SK-N-SH treated with all-trans-retinoic acid at 6 μM for 48 hours (cell line): ENCODE measurements at regions not wholly inside any gene's neighbourhood (a gene's known extent, or its start where the extent isn't known, plus 50 kb on each side); places are given as distances from the start of the nearest gene placed in this dataset.

Experiments used
- ATAC-seq: fragments of 200-7000 bp; cut with Tn5 transposase; 3 replicates; pipeline ENCODE4 v1.9.1; 2020; ENCODE audit warnings: mild to moderate bottlenecking, moderate library complexity
- BACH2 ChIP-seq: fragments of 250-450 bp; sonication (Bioruptor Pico); IDR thresholded peaks from 2 replicates; pipeline ENCODE4 v1.9.0; 2021; ENCODE audit warnings: mild to moderate bottlenecking, borderline replicate concordance
- CREB5 ChIP-seq: fragments of 250-450 bp; sonication (Bioruptor Pico); IDR thresholded peaks from 2 replicates; pipeline ENCODE4 v1.5.1; 2020; ENCODE audit warnings: low read depth, mild to moderate bottlenecking, moderate library complexity
- CSDC2 ChIP-seq: fragments of 250-450 bp; sonication (Bioruptor Pico); IDR thresholded peaks from 2 replicates; pipeline ENCODE4 v1.5.0; 2020; ENCODE audit warnings: mild to moderate bottlenecking, moderate library complexity
- CSRNP3 ChIP-seq: fragments of 250-450 bp; sonication (Bioruptor Pico); IDR thresholded peaks from 2 replicates; pipeline ENCODE4 v1.5.1; 2021; ENCODE audit warnings: mild to moderate bottlenecking, moderate library complexity
- ESRRG ChIP-seq: fragments of 250-450 bp; sonication (Bioruptor Pico); IDR thresholded peaks from 2 replicates; pipeline ENCODE4 v1.6.1; 2021; ENCODE audit warnings: mild to moderate bottlenecking
- GLIS3 ChIP-seq: fragments of 250-450 bp; sonication (Bioruptor Pico); IDR thresholded peaks from 2 replicates; pipeline ENCODE4 v1.5.0; 2020; ENCODE audit warnings: mild to moderate bottlenecking, moderate library complexity
- ISL1 ChIP-seq: fragments of 250-450 bp; sonication (Bioruptor Pico); IDR thresholded peaks from 2 replicates; pipeline ENCODE4 v2.1.2; 2022; ENCODE audit warnings: mild to moderate bottlenecking, moderate library complexity
- OSR1 ChIP-seq: fragments of 250-450 bp; sonication (Bioruptor Pico); IDR thresholded peaks from 2 replicates; pipeline ENCODE4 v1.8.0; 2022; ENCODE audit warnings: moderate library complexity, mild to moderate bottlenecking, inconsistent platforms
- PATZ1 ChIP-seq: fragments of 250-450 bp; sonication (Bioruptor Pico); IDR thresholded peaks from 2 replicates; pipeline ENCODE4 v1.8.0; 2020; ENCODE audit warnings: mild to moderate bottlenecking, moderate library complexity, borderline replicate concordance
- PPARA ChIP-seq: fragments of 250-450 bp; sonication (Bioruptor Pico); IDR thresholded peaks from 2 replicates; pipeline ENCODE4 v1.5.0; 2020; ENCODE audit warnings: mild to moderate bottlenecking, borderline replicate concordance
- RARB ChIP-seq: fragments of 250-450 bp; sonication (Bioruptor Pico); IDR thresholded peaks from 2 replicates; pipeline ENCODE4 v1.8.0; 2021; ENCODE audit warnings: mild to moderate bottlenecking, moderate library complexity
- SNAI2 ChIP-seq: fragments of 250-450 bp; sonication (Bioruptor Pico); IDR thresholded peaks from 2 replicates; pipeline ENCODE4 v1.5.0; 2020; ENCODE audit warnings: mild to moderate bottlenecking, moderate library complexity
- TCF4 ChIP-seq: fragments of 250-450 bp; sonication (Bioruptor Pico); IDR thresholded peaks from 2 replicates; pipeline ENCODE4 v1.8.0; 2021; ENCODE audit warnings: mild to moderate bottlenecking, moderate library complexity, borderline replicate concordance
- TOX ChIP-seq: fragments of 250-450 bp; sonication (Bioruptor Pico); IDR thresholded peaks from 2 replicates; pipeline ENCODE4 v1.8.0; 2021; ENCODE audit warnings: mild to moderate bottlenecking, moderate library complexity, borderline replicate concordance
- ZC3H10 ChIP-seq: fragments of 250-450 bp; sonication (Bioruptor Pico); IDR thresholded peaks from 2 replicates; pipeline ENCODE4 v1.5.1; 2021; ENCODE audit warnings: mild to moderate bottlenecking, moderate library complexity
- ZFP3 ChIP-seq: fragments of 250-450 bp; sonication (Bioruptor Pico); IDR thresholded peaks from 2 replicates; pipeline ENCODE4 v1.5.0; 2020; ENCODE audit warnings: mild to moderate bottlenecking, moderate library complexity
- ZFP30 ChIP-seq: fragments of 450-650 bp; formaldehyde crosslinking; IDR thresholded peaks from 2 replicates; pipeline ENCODE4 v1.5.0; 2022; ENCODE audit warnings: mild to moderate bottlenecking, moderate library complexity
- ZNF565 ChIP-seq: fragments of 450-650 bp; formaldehyde crosslinking; conservative IDR thresholded peaks from 2 replicates; pipeline ENCODE4 v1.5.0; 2020; ENCODE audit warnings: low read depth, mild to moderate bottlenecking, moderate library complexity
- TF ChIP-seq, protein P1 (sequence below): fragments of 250-450 bp; sonication (Bioruptor Pico); IDR thresholded peaks from 2 replicates; pipeline ENCODE4 v1.5.0; 2020; ENCODE audit warnings: mild to moderate bottlenecking, moderate library complexity
- TF ChIP-seq, protein P2 (sequence below): fragments of 250-450 bp; sonication (Bioruptor Pico); IDR thresholded peaks from 2 replicates; pipeline ENCODE4 v1.8.0; 2021; ENCODE audit warnings: low read depth, mild to moderate bottlenecking, moderate library complexity, borderline replicate concordance

DNA sequence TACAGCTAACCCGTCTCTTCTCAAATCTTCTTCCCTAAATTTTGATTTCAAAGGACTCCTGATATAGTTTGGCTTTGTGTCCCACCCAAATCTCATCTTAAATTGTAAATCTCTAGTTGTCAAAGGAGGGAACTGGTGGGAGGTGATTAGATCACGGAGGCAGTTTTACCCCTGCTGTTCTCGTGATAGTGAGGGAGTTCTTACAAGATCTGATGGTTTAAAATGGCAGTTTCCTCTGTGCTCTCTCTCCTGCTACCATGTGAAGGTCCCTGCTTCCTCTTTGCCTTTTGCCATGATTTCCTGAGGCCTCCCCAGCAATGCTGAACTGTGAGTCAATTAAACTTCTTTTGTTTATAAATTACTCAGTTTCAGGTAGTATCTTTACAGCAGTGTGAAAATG, 269.3 kb downstream of the POLR1F start:
- ATAC-seq, result no peak
- TF ChIP-seq ZNF565, result no peak
- TF ChIP-seq OSR1 (CRISPR knock-in tag), result no peak
- TF ChIP-seq, all 23 proteins: peak for 0

- no peak for ATAC-seq
- no peak for TF ChIP-seq ZNF565
- TF ChIP-seq CSDC2 (CRISPR knock-in tag), result no peak
- TF ChIP-seq TOX (CRISPR knock-in tag), result no peak
- TF ChIP-seq CREB5 (CRISPR knock-in tag), result no peak
- TF ChIP-seq GLIS3 (CRISPR knock-in tag), result no peak
- TF ChIP-seq ESRRG (CRISPR knock-in tag), result no peak
Measured at GRCh38 chr7:19437446-19437845, 271.4 kb downstream of the POLR1F start.

GRCh38 chr7:19427944-19428343, 280.9 kb downstream of the POLR1F start:
- ATAC-seq, result no peak
- TF ChIP-seq ZC3H10 (CRISPR knock-in tag) (no peak), ZFP3 (CRISPR knock-in tag) (no peak), BACH2 (CRISPR knock-in tag) (no peak), ISL1 (no peak), PPARA (CRISPR knock-in tag) (no peak), ESRRG (CRISPR knock-in tag) (no peak), ZFP30 (CRISPR knock-in tag) (no peak), CSRNP3 (CRISPR knock-in tag) (no peak), PATZ1 (CRISPR knock-in tag) (no peak), RARB (CRISPR knock-in tag) (no peak), CREB5 (CRISPR knock-in tag) (no peak)
- TF ChIP-seq, protein P1, sequence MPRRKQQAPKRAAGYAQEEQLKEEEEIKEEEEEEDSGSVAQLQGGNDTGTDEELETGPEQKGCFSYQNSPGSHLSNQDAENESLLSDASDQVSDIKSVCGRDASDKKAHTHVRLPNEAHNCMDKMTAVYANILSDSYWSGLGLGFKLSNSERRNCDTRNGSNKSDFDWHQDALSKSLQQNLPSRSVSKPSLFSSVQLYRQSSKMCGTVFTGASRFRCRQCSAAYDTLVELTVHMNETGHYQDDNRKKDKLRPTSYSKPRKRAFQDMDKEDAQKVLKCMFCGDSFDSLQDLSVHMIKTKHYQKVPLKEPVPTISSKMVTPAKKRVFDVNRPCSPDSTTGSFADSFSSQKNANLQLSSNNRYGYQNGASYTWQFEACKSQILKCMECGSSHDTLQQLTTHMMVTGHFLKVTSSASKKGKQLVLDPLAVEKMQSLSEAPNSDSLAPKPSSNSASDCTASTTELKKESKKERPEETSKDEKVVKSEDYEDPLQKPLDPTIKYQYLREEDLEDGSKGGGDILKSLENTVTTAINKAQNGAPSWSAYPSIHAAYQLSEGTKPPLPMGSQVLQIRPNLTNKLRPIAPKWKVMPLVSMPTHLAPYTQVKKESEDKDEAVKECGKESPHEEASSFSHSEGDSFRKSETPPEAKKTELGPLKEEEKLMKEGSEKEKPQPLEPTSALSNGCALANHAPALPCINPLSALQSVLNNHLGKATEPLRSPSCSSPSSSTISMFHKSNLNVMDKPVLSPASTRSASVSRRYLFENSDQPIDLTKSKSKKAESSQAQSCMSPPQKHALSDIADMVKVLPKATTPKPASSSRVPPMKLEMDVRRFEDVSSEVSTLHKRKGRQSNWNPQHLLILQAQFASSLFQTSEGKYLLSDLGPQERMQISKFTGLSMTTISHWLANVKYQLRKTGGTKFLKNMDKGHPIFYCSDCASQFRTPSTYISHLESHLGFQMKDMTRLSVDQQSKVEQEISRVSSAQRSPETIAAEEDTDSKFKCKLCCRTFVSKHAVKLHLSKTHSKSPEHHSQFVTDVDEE (CRISPR knock-in tag), result no peak

DNA sequence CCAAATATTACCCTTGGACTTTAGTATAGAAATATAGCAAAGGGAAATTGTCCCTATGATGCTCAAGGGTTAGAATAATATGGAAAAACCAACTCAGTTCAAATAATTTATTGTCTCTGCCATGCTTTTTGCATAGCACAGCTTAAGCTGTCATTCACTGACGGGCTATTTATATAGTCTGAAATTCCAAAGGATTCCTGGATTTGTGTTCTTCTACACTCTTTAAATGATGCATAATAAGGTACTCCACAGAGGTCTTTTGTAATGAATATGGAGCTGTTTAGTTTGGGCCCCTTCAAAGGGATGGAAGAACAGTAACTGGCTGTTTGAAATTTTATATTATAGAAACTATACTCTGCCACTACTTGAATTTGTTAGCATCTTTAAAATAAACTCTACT, 276.6 kb upstream of the FERD3L start:
- no peak for TF ChIP-seq SNAI2 (CRISPR knock-in tag)
- TF ChIP-seq BACH2 (CRISPR knock-in tag), result no peak
- no peak for TF ChIP-seq RARB (CRISPR knock-in tag)
- no peak for TF ChIP-seq ESRRG (CRISPR knock-in tag)
- TF ChIP-seq ISL1, result no peak
- no peak for TF ChIP-seq CSDC2 (CRISPR knock-in tag)
- TF ChIP-seq TCF4 (CRISPR knock-in tag), result no peak
- TF ChIP-seq ZFP3 (CRISPR knock-in tag), result no peak
- TF ChIP-seq, protein P2, sequence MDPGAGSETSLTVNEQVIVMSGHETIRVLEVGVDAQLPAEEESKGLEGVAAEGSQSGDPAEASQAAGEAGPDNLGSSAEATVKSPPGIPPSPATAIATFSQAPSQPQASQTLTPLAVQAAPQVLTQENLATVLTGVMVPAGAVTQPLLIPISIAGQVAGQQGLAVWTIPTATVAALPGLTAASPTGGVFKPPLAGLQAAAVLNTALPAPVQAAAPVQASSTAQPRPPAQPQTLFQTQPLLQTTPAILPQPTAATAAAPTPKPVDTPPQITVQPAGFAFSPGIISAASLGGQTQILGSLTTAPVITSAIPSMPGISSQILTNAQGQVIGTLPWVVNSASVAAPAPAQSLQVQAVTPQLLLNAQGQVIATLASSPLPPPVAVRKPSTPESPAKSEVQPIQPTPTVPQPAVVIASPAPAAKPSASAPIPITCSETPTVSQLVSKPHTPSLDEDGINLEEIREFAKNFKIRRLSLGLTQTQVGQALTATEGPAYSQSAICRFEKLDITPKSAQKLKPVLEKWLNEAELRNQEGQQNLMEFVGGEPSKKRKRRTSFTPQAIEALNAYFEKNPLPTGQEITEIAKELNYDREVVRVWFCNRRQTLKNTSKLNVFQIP (CRISPR knock-in tag), result no peak
- no peak for TF ChIP-seq ZC3H10 (CRISPR knock-in tag)
- no peak for TF ChIP-seq TOX (CRISPR knock-in tag)
- TF ChIP-seq, all 23 proteins: peak for 0
- ATAC-seq, result no peak
